ENCODE measurements at regions not wholly inside any gene's neighbourhood (a gene's known extent, or its start where the extent isn't known, plus 50 kb on each side); places are given as distances from the start of the nearest gene placed in this dataset.
"Not testable (repeated sequence)": the region's sequence is repeated elsewhere in the genome, so short reads cannot be mapped to it uniquely, and the experiment has no call there.

DNA sequence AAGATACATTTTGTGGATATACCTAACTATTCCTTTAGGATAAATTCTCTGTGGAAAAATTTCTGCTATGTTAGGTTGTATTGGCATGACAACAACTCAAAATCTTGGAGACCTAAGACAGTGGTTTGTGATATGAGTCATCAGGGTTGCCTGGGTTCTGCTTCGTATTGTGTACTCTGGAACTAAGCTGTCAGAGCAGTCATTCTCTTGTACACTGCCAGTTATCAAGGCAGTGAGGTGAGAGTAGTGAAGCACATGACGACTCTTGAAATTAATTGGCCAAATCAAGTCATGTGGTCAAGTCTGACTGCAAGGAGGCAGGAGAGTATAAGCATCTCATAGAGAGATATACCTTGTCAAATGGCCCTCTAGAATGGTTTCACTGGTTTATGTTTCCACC is 104.4 kb downstream of the FANCF start:
- DNase-seq (ENCODE audit: low spot score in 2 of 2), result no peak
- TF ChIP-seq POLR2A (IDR thresholded peaks at IDR 0.05) (no peak), EP300 (IDR thresholded peaks at IDR 0.05) (no peak)
- TF ChIP-seq, protein P1, sequence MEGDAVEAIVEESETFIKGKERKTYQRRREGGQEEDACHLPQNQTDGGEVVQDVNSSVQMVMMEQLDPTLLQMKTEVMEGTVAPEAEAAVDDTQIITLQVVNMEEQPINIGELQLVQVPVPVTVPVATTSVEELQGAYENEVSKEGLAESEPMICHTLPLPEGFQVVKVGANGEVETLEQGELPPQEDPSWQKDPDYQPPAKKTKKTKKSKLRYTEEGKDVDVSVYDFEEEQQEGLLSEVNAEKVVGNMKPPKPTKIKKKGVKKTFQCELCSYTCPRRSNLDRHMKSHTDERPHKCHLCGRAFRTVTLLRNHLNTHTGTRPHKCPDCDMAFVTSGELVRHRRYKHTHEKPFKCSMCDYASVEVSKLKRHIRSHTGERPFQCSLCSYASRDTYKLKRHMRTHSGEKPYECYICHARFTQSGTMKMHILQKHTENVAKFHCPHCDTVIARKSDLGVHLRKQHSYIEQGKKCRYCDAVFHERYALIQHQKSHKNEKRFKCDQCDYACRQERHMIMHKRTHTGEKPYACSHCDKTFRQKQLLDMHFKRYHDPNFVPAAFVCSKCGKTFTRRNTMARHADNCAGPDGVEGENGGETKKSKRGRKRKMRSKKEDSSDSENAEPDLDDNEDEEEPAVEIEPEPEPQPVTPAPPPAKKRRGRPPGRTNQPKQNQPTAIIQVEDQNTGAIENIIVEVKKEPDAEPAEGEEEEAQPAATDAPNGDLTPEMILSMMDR (IDR thresholded peaks at IDR 0.05), result no peak
- no peaks in the 10 kb centered on the region for H3K9me3 ChIP-seq
- H3K4me1 ChIP-seq, result no peaks in the 10 kb centered on the region
- no peaks in the 10 kb centered on the region for H3K36me3 ChIP-seq
- no peak overlapping the region for H3K4me3 ChIP-seq
- H3K27ac ChIP-seq, result no peak overlapping the region
- 69 to 70% methylated on average over 2 of the region's 2 CpGs for WGBS, 2 donors
- H3K27me3 ChIP-seq, result no peaks in the 10 kb centered on the region

DNA sequence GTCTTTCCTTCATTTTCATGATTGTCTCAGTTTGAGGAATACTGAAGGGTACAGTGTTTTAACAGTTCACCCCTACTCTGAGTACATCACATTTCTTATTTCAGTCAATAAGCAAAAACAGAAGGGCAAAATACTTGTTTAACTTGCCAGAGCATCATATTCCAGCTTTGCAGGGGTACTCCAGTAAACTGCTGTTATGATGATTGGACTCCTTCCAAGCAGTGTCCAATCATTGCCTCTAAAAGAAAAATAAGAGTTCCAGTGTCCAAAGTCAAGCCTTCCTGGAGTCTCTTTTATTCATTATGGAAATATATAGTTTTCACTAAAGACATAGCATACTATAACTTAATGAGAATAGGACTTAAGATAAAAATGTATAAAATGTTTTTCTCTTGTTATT is 105.1 kb downstream of the FANCF start:
- H3K9me3 ChIP-seq, result no peaks in the 10 kb centered on the region
- no peaks in the 10 kb centered on the region for H3K27me3 ChIP-seq
- H3K4me3 ChIP-seq, result no peak overlapping the region
- no peak for DNase-seq (ENCODE audit: low spot score in 2 of 2)
- TF ChIP-seq, protein P1 (IDR thresholded peaks at IDR 0.05), result no peak
- TF ChIP-seq POLR2A (IDR thresholded peaks at IDR 0.05) (no peak), EP300 (IDR thresholded peaks at IDR 0.05) (no peak)
- no peak overlapping the region for H3K27ac ChIP-seq
- H3K4me1 ChIP-seq, result no peaks in the 10 kb centered on the region
- H3K36me3 ChIP-seq, result no peaks in the 10 kb centered on the region

DNA sequence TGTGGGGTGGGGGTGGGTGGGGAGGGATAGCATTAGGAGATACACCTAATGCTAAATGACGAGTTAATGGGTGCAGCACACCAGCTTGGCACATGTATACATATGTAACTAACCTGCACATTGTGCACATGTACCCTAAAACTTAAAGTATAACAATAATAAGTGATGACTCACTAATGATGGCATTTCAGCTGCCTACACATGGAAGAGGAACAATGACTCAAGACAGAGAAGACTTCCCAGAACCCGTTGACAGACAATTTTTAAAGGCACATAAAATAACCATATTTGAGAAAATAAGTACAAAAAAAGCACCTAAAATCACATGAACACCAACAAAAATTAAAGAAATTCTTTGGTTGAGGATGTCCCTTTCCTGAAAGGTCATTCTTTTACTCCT is 107.3 kb downstream of the FANCF start:
- not testable (repeated sequence) for H3K9me3 ChIP-seq; H3K27ac ChIP-seq; H3K4me1 ChIP-seq; DNase-seq (ENCODE audit: low spot score in 2 of 2); H3K4me3 ChIP-seq; H3K36me3 ChIP-seq; H3K27me3 ChIP-seq
- 79 to 81% methylated on average over 2 of the region's 2 CpGs for WGBS, 2 donors

DNA sequence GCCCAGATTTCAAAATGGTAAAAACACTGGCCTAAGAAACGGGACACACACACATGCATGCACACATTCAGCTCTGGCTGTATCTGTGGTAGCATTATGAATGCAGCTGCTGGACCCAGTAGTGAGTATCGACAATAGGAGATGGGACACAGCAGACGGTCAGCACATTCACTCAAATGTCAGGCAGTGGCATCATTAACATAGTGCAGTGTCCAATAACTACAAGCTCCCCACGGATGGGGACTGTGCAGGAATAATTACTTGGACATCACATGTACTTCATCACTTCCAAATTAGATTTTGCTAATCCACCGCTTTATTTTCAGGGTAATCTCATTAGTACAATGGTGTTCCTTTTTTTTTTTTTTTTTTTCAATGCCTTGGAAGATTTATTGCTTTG is 109.5 kb downstream of the FANCF start:
- Histone ChIP-seq H3K4me3 (no peak overlapping the region), H3K36me3 (no peaks in the 10 kb centered on the region), H3K9me3 (no peaks in the 10 kb centered on the region), H3K27me3 (no peaks in the 10 kb centered on the region), H3K27ac (no peak overlapping the region), H3K4me1 (no peaks in the 10 kb centered on the region)
- TF ChIP-seq, protein P1 (IDR thresholded peaks at IDR 0.05), result no peak
- no peak for TF ChIP-seq POLR2A (IDR thresholded peaks at IDR 0.05)
- no peak for TF ChIP-seq EP300 (IDR thresholded peaks at IDR 0.05)
- no peak for DNase-seq (ENCODE audit: low spot score in 2 of 2)
- 72 to 80% methylated on average over 5 of the region's 5 CpGs for WGBS, 2 donors

DNA sequence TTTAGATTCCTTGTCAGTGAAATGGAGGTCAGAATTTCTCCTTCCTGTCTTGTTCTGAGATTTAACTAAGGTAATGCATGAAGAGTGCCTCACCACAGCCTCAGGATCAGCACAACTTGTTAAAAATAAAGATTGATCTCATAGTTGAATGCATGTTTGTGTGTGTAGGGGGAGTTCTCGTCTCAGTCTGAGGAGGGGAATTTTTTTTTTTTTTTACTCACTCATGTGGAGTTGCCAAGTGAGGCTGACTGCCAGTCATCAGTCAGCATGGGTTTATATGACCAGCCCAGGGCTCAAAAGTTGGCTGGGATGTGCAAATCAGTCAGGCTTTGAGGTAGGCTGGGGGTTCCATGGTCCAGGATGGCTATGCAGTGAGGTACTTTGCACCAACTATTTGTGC is 113.2 kb downstream of the FANCF start:
- no peak overlapping the region for H3K4me3 ChIP-seq
- no peak overlapping the region for H3K27ac ChIP-seq
- no peak for DNase-seq (ENCODE audit: low spot score in 2 of 2)
- TF ChIP-seq EP300 (IDR thresholded peaks at IDR 0.05), result no peak
- TF ChIP-seq POLR2A (IDR thresholded peaks at IDR 0.05), result no peak
- TF ChIP-seq, protein P1 (IDR thresholded peaks at IDR 0.05), result no peak
- WGBS, 2 donors, result 20 to 38% methylated on average over 1 of the region's 1 CpG
- no peaks in the 10 kb centered on the region for H3K4me1 ChIP-seq
- H3K9me3 ChIP-seq, result no peaks in the 10 kb centered on the region
- no peaks in the 10 kb centered on the region for H3K36me3 ChIP-seq
- no peaks in the 10 kb centered on the region for H3K27me3 ChIP-seq

DNA sequence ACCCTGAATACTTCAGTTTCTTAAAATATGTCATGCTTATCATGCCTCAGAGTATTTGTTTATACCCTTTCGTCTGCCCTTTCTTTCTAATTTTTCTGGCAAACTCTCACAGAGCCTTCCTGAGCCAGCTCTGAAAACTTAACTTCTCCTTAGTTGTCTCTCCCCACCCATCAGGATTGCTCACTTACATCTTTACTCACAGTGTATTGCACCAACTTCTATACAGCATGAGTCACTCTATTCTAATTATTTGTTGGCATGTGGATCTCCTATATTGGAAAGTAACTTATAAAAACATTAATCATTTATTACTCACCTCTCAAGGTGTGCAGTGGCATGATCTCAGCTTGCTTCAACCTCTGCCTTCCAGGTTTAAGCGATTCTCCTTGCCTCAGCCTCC is 114.9 kb downstream of the FANCF start:
- no peaks in the 10 kb centered on the region for H3K9me3 ChIP-seq
- H3K27ac ChIP-seq, result no peak overlapping the region
- TF ChIP-seq EP300 (IDR thresholded peaks at IDR 0.05), result no peak
- no peaks in the 10 kb centered on the region for H3K27me3 ChIP-seq
- no peak for DNase-seq (ENCODE audit: low spot score in 2 of 2)
- no peaks in the 10 kb centered on the region for H3K4me1 ChIP-seq
- 59 to 62% methylated on average over 2 of the region's 2 CpGs for WGBS, 2 donors
- H3K36me3 ChIP-seq, result no peaks in the 10 kb centered on the region
- no peak overlapping the region for H3K4me3 ChIP-seq
